SKM-1 treated with dmso at 0.1 percent for 144 hours (cell line): ENCODE measurements at regions not wholly inside any gene's neighbourhood (a gene's known extent, or its start where the extent isn't known, plus 50 kb on each side); places are given as distances from the start of the nearest gene placed in this dataset.
"Not testable (repeated sequence)": the region's sequence is repeated elsewhere in the genome, so short reads cannot be mapped to it uniquely, and the experiment has no call there.

Experiments
- DNase-seq: peaks from one replicate; lab custom pipeline; 2025; ENCODE audit not compliant: unreplicated experiment; lab: John Stamatoyannopoulos, UW

- no peak for DNase-seq
Measured at GRCh38 chr7:124643311-124643811, 122.2 kb downstream of the GPR37 start.

GRCh38 chr7:124635416-124635815 is 130.2 kb downstream of the GPR37 start:
- DNase-seq, result peak; percentile 3

GRCh38 chr7:124633740-124634139 is 131.9 kb downstream of the GPR37 start:
- no peak for DNase-seq

GRCh38 chr7:124630395-124630794 is 135.2 kb downstream of the GPR37 start:
- DNase-seq, result no peak

- no peak for DNase-seq
Measured at GRCh38 chr7:124618871-124619270, 146.7 kb downstream of the GPR37 start.

GRCh38 chr7:124618051-124618450 is 147.5 kb downstream of the GPR37 start:
- DNase-seq, result not testable (repeated sequence)

GRCh38 chr7:124603066-124603465 is 162.5 kb downstream of the GPR37 start:
- DNase-seq, result no peak

- no peak for DNase-seq
Measured at GRCh38 chr7:124597509-124597908, 168.1 kb downstream of the GPR37 start.

GRCh38 chr7:124596881-124597280 is 168.7 kb downstream of the GPR37 start:
- DNase-seq, result no peak

- no peak for DNase-seq
Measured at GRCh38 chr7:124590814-124591213, 174.8 kb downstream of the GPR37 start.

GRCh38 chr7:124577256-124577655 is 188.3 kb downstream of the GPR37 start:
- no peak for DNase-seq

GRCh38 chr7:124575176-124575575 is 190.4 kb downstream of the GPR37 start:
- DNase-seq, result no peak

GRCh38 chr7:124570558-124570957 is 195.0 kb downstream of the GPR37 start:
- no peak for DNase-seq

- DNase-seq, result no peak
Measured at GRCh38 chr7:124566583-124566982, 199.0 kb downstream of the GPR37 start.

GRCh38 chr7:124557587-124557986 is 208.0 kb downstream of the GPR37 start:
- no peak for DNase-seq

GRCh38 chr7:124557101-124557500 is 208.5 kb downstream of the GPR37 start:
- DNase-seq, result no peak

GRCh38 chr7:124553502-124553901 is 212.1 kb downstream of the GPR37 start:
- no peak for DNase-seq

- DNase-seq, result no peak
Measured at GRCh38 chr7:124552217-124552616, 213.4 kb downstream of the GPR37 start.

- no peak for DNase-seq
Measured at GRCh38 chr7:124550036-124550435, 215.6 kb downstream of the GPR37 start.

GRCh38 chr7:124542476-124542875 is 223.1 kb downstream of the GPR37 start:
- no peak for DNase-seq

GRCh38 chr7:124536156-124536762 is 229.3 kb downstream of the GPR37 start:
- no peak for DNase-seq

GRCh38 chr7:124532166-124532565 is 233.4 kb downstream of the GPR37 start:
- no peak for DNase-seq

- no peak for DNase-seq
Measured at GRCh38 chr7:124516911-124517310, 248.7 kb downstream of the GPR37 start.
